ENCODE measurements at regions not wholly inside any gene's neighbourhood (a gene's known extent, or its start where the extent isn't known, plus 50 kb on each side); places are given as distances from the start of the nearest gene placed in this dataset.

DNA sequence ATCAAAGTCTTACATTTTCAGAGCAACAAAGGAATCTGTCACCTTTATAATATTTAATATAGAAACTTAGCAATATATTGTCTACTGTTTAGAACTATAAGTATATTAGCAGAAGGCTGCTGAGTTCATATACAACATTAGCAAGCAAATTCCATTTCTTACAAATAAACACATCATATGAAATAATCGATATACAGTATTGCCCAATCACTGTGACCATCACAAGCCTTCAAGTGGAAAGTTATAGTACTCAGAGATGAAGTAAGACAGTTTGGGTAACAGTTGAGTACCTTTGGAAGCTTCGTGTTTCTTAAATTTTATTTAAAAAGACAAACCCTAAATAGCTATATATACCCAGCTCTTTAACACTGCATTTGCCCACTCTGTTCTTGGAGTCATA is 135.2 kb upstream of the IRX1 start:
- TF ChIP-seq, protein P1, sequence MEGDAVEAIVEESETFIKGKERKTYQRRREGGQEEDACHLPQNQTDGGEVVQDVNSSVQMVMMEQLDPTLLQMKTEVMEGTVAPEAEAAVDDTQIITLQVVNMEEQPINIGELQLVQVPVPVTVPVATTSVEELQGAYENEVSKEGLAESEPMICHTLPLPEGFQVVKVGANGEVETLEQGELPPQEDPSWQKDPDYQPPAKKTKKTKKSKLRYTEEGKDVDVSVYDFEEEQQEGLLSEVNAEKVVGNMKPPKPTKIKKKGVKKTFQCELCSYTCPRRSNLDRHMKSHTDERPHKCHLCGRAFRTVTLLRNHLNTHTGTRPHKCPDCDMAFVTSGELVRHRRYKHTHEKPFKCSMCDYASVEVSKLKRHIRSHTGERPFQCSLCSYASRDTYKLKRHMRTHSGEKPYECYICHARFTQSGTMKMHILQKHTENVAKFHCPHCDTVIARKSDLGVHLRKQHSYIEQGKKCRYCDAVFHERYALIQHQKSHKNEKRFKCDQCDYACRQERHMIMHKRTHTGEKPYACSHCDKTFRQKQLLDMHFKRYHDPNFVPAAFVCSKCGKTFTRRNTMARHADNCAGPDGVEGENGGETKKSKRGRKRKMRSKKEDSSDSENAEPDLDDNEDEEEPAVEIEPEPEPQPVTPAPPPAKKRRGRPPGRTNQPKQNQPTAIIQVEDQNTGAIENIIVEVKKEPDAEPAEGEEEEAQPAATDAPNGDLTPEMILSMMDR (IDR thresholded peaks at IDR 0.05) = no peak
- no peak for TF ChIP-seq POLR2A (IDR thresholded peaks at IDR 0.05)
- no peak for TF ChIP-seq POLR2AphosphoS5 (IDR thresholded peaks at IDR 0.05)
- no peak for TF ChIP-seq EP300 (IDR thresholded peaks at IDR 0.05)

Data from sigmoid colon (tissue), 4 donors.